GM21576 (cell line): ENCODE measurements at regions not wholly inside any gene's neighbourhood (a gene's known extent, or its start where the extent isn't known, plus 50 kb on each side); places are given as distances from the start of the nearest gene placed in this dataset.
"Not testable (repeated sequence)": the region's sequence is repeated elsewhere in the genome, so short reads cannot be mapped to it uniquely, and the experiment has no call there.

Experiments used
- ATAC-seq: cut with Tn5 transposase; IDR thresholded peaks from one replicate; pipeline ENCODE4 v1.9.1; 2021; ENCODE audit warnings: mild to moderate bottlenecking, moderate library complexity; ENCODE audit not compliant: unreplicated experiment

DNA sequence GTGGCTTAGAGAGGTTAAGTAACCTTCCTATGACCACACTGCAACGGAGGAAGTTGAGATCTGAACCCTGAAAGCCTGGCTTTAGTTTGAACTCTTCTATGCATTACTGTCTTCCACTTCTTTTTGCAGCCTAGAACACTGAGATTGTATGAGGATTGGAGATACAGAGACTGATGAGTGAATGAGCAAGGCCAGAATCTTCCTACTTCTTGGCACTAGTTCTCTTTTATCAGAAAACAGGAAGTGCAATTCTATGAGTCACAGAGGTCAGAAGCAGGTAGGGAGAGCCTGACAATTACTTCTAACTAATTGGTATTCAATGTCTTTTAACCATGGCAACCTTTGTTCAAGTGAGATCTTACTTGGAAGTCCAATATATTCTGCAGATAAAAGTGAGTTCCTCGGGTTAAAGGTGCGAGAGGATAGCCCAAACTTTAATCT is 219.0 kb downstream of the SHQ1 start:
- peak; percentile 66 for ATAC-seq

DNA sequence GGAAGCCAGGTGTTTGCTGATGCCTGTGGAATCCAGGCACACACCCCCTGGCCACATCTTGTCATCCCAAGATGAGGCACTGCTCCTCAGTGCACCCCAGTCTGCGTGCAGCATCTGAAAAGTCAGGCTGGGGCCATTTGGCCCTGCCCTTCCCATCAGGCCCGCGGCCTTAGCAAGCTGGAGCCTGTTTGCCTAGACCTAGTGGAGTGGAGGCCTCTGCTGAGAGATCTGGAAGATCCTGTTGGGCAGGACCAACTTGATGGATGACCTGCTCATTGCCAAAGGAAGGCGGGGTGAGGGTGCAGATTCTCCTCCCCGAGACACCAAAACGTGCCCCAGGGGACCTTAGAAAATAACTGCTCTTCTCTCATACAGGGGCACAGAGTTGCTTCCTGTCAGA is 220.2 kb downstream of the SHQ1 start:
- no peak for ATAC-seq

- ATAC-seq = no peak
Observed at GRCh38 chr3:72627271-72627670, 221.0 kb downstream of the SHQ1 start.

- ATAC-seq = no peak
Observed at GRCh38 chr3:72625602-72626337, 222.5 kb downstream of the SHQ1 start.

DNA sequence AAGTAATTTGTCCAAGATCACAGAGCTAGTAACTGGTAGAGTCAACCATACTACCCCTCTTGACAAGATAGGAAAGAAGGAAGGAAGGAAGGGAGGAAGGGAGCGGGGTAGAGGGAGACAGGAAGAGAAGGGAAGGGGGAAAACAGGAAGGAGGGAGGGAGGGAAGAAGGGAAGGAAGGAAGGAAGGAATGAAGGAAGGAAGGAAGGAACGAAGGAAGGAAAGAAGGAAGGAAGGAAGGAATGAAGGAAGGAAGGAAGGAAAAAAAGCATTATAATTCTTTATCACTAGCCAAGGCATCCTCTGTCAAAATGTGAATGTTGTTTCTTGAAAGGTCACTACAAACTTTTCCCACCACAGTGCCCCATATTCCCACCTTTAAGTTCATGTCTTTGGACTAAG is 223.6 kb downstream of the SHQ1 start:
- ATAC-seq = no peak

GRCh38 chr3:72618739-72619138 is 229.5 kb downstream of the SHQ1 start:
- ATAC-seq = no peak

DNA sequence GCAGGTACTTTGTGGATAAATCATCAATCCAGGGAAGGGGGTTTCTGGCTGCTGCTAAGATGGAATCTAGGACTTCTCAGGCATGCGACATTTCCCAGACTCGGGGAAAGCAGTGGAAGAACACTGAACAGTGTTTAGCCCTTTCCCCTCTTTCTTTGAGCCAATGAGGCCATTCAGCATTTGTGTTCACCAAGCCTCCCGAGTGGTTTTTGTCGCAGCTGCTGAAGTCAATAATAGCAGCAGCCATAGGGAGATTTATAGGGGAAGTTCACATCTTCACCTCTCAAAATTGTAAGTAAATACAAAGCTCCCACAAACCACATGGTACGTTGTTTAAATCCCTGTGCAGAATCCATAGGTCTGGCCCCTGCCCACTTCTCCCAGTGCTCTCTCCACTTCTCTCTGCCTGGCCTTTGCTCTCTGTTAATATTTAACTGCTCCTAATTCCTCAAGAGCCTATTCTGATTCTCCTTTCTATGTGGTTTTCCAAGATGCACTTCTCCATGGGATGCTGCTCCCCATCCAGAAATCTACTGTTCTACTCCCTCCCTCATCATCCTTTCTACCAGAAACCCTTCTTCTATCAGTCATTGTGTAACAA is 230.7 kb downstream of the SHQ1 start:
- no peak for ATAC-seq

GRCh38 chr3:72615776-72616175 is 232.5 kb downstream of the SHQ1 start:
- no peak for ATAC-seq

DNA sequence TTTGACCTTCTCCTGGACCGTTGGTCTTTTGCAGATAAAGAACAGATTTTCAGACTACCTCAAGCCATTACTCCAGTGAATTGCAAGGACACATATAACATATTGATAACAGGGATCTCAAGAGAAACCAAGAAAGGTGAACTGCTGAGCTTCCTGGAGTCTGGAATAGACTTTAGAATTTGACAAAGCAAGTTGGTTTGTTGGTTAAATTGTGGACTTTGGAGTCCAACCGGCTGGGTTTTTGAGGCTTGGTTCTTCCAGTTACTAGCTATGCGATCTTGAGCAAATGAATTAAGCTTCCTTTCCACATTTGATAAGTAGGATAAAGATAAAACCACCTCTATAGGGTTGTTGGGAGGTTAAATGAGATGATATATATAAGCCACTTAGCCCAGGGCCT is 233.1 kb downstream of the SHQ1 start:
- ATAC-seq = no peak

GRCh38 chr3:72614394-72615074 is 233.7 kb downstream of the SHQ1 start:
- no peak for ATAC-seq

GRCh38 chr3:72613871-72614270 is 234.4 kb downstream of the SHQ1 start:
- ATAC-seq = no peak

GRCh38 chr3:72609114-72609513 is 239.1 kb downstream of the SHQ1 start:
- not testable (repeated sequence) for ATAC-seq

GRCh38 chr3:72606005-72606800 is 242.0 kb downstream of the SHQ1 start:
- no peak for ATAC-seq

DNA sequence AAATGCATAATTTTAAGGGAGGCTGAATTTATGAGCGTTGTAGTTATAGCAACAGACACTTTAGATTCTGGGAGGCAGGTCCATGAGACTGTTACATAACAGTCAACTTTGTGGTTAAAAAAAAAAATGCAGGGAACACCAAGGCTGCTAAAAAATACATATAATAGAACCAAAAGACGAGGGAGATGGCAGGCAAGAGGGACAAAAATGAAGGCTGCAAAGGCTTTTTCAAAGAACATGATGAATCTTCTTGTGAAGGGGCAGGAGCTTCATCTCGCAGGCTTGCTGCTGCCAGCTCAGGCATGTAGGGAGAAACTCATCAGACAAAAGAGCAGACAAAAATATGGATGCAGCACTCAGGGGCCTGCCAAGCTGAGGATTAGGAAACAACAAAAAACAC is 243.9 kb downstream of the SHQ1 start:
- ATAC-seq = no peak

- ATAC-seq = no peak
Observed at GRCh38 chr3:72601983-72602750, 246.1 kb downstream of the SHQ1 start.

DNA sequence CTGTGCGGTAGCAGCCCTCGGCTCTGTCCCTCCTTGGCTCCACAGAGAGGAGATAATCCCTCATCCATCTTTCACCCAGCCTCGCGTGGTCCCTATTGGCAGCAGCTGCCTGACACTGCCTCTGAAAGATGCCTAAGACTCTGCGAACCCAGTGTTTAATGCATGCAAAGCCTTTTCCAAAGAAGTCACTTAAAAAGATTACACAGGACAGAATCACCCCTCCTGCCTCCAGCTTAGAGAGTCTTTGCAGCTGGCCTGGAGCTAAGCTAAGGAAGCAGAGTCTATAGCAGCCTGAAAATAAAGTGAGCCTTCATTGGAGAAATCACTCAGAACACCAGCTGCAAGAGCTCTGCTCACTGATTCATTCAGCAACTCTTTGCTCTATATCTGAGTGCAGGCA is 247.2 kb downstream of the SHQ1 start:
- no peak for ATAC-seq

GRCh38 chr3:72597756-72598195 is 250.5 kb downstream of the SHQ1 start:
- no peak for ATAC-seq

DNA sequence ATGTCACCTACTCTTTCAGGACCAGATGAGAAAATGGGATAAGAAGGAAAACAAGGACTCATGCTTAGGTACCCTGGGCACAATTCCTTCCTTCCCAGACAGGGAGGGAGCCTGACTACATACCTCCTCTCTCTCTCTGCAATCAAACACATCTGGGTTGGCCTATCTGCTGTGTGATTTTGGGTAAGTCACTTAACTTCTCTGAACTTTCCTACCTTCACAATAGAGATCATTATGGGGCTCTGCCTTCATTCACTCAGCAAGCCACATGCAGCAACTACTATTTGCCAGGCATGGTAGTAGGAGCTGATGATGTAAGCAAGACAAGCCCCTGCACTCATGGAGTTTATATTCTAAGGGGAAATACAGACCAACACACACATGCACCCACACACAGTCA is 251.2 kb downstream of the SHQ1 start:
- ATAC-seq = no peak

DNA sequence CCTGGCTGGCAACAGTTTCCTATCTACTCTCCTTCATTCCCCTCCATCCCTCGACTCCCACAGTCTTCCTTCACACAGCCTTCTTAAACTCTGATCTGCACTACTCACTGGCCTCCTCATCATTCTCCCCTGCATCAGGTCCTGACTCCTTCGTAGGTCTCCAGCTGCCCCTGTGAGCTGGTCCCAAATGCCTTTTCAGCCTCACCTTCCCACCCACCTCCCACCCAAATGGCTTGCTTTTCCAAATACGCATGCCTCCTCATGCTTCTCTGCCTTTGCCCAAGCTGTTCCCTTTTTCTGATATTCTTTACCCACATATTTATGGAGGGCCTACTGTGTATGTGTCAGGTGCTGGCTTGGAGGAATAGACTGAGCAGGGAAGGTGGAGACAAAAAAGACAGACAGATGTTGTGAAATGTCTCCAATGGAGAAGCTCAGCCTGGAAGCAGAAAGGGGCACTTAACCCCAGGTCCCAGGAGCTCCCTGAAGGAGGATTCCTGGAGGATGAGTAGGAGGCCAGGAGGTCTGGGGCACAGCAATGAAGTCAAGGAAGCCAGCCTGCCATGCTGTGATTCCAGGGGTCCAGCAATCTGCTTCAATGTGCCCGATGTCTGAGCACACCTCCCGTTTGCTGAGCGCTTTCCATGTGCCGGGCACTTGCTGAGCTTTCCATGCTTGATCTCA is 252.2 kb downstream of the SHQ1 start:
- no peak for ATAC-seq

GRCh38 chr3:72595376-72595775 is 252.9 kb downstream of the SHQ1 start:
- ATAC-seq = no peak
